Skeletal muscle tissue (tissue), 4 donors: ENCODE measurements at regions not wholly inside any gene's neighbourhood (a gene's known extent, or its start where the extent isn't known, plus 50 kb on each side); places are given as distances from the start of the nearest gene placed in this dataset. TPM values are rescaled to one million over a fixed set of nuclear protein-coding genes. Genes with fewer than 3 reads are reported as not detected.

Experiments used
- H3K27ac ChIP-seq: one replicate; pipeline ENCODE4 v1.7.0; 2013; ENCODE audit warnings: mild to moderate bottlenecking, low read depth, low read length, inconsistent platforms
- H3K27me3 ChIP-seq, 3 donors: one replicate each; pipeline ENCODE4 v1.7.0; 2013; ENCODE audit warnings: low read length in 3 of 3; ENCODE audit not compliant: control insufficient read depth in 3 of 3, insufficient read depth in 3 of 3
- H3K36me3 ChIP-seq, 3 donors: one replicate each; pipeline ENCODE4 v1.7.0; 2013; ENCODE audit warnings: low read length in 3 of 3; ENCODE audit not compliant: control insufficient read depth in 3 of 3, insufficient read depth in 3 of 3
- H3K4me1 ChIP-seq, 3 donors: one replicate each; pipeline ENCODE4 v1.7.0; 2013; ENCODE audit warnings: low read length in 3 of 3, mild to moderate bottlenecking in 3 of 3; ENCODE audit not compliant: control insufficient read depth in 3 of 3, insufficient read depth in 3 of 3
- H3K4me3 ChIP-seq, 3 donors: one replicate each; pipeline ENCODE4 v1.7.0; 2013; ENCODE audit warnings: low read length in 3 of 3
- H3K9ac ChIP-seq, 3 donors: one replicate each; pipeline ENCODE4 v1.7.0; 2013; ENCODE audit warnings: low read length in 3 of 3, mild to moderate bottlenecking in 3 of 3, moderate library complexity in 2 of 3, low read depth in 1 of 3
- H3K9me3 ChIP-seq, 3 donors: one replicate each; pipeline ENCODE4 v1.7.0; 2013; ENCODE audit warnings: low read length in 3 of 3; ENCODE audit not compliant: control insufficient read depth in 3 of 3
- small RNA-seq: library from RNA; depleted of rRNA; stranded (forward); fragments of <200 nt; gene quantifications from one replicate; pipeline ENCODE3, GENCODE V24; 2014
- donor health status: Osteomylitis.

- Histone ChIP-seq H3K36me3 (no peaks in the 10 kb centered on the region), H3K27ac (no peak overlapping the region), H3K4me3 (no peak overlapping the region), H3K4me1 (no peaks in the 10 kb centered on the region), H3K27me3 (no peaks in the 10 kb centered on the region), H3K9ac (no peak overlapping the region), H3K9me3 (no peaks in the 10 kb centered on the region)
Observed at GRCh38 chr12:59004456-59004855, 84.2 kb upstream of the LRIG3 start.

GRCh38 chr12:58995666-58996363 is 75.5 kb upstream of the LRIG3 start:
- Histone ChIP-seq H3K27ac (no peak overlapping the region), H3K4me1 (no peaks in the 10 kb centered on the region), H3K36me3 (no peaks in the 10 kb centered on the region), H3K9me3 (no peaks in the 10 kb centered on the region), H3K4me3 (no peak overlapping the region), H3K27me3 (no peaks in the 10 kb centered on the region), H3K9ac (no peak overlapping the region)

GRCh38 chr12:58988643-58989344 is 68.5 kb upstream of the LRIG3 start:
- Histone ChIP-seq H3K9ac (no peak overlapping the region), H3K36me3 (no peaks in the 10 kb centered on the region), H3K27me3 (no peaks in the 10 kb centered on the region), H3K4me3 (no peak overlapping the region), H3K9me3 (peaks cover 0 to 2% (median 0%) of the 10 kb centered on the region in 3 donors), H3K4me1 (no peaks in the 10 kb centered on the region), H3K27ac (no peak overlapping the region)

DNA sequence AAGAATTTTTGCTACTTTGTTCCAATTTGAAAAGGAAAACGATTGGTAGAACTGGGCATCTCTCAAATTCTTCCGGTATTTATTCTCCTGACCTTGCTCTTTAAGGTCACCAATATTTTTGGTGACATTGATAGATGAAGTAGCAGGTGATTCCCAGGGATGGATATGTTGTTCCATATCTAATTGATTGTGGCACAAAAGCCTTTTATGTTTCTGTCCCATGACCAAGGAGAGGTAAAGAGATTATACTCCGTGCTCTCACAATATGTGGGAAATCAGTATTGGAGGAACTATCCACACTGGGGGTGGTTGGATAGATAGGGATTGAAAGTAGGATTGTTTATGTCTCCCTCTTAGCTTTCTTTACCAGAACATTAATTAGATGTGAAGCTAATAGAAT is 61.7 kb upstream of the LRIG3 start:
- H3K27me3 ChIP-seq: no peaks in the 10 kb centered on the region
- H3K36me3 ChIP-seq: no peaks in the 10 kb centered on the region
- no peak overlapping the region for H3K27ac ChIP-seq
- no peak overlapping the region for H3K4me3 ChIP-seq
- no peaks in the 10 kb centered on the region for H3K4me1 ChIP-seq
- H3K9me3 ChIP-seq: no peaks in the 10 kb centered on the region
- no peak overlapping the region for H3K9ac ChIP-seq

- Histone ChIP-seq H3K4me3 (no peak overlapping the region), H3K27me3 (no peaks in the 10 kb centered on the region), H3K27ac (no peak overlapping the region), H3K4me1 (no peaks in the 10 kb centered on the region), H3K36me3 (no peaks in the 10 kb centered on the region), H3K9me3 (no peaks in the 10 kb centered on the region), H3K9ac (no peak overlapping the region)
Observed at GRCh38 chr12:58980768-58981167, 60.5 kb upstream of the LRIG3 start.

DNA sequence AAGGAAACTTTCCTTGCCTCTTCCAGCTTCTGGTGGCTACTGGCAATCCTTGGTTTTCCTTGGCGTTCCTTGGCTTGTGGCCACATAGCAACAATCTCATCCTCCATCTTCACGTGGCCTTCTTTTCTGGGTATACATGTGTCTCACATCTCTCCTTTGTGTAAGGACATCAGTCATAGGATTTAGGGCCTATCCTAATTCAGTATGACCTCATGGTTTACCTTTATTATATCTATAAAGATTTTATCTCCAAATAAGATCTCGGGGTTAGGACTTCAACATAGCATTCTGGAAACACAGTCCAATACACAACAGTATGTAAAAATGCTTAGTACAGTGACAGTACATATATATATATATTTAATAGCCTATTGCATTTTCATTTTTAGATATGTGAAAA is 58.4 kb upstream of the LRIG3 start:
- H3K4me1 ChIP-seq: no peaks in the 10 kb centered on the region
- H3K36me3 ChIP-seq: no peaks in the 10 kb centered on the region
- H3K27me3 ChIP-seq: no peaks in the 10 kb centered on the region
- H3K9ac ChIP-seq: no peak overlapping the region
- H3K4me3 ChIP-seq: no peak overlapping the region
- H3K27ac ChIP-seq: no peak overlapping the region
- no peaks in the 10 kb centered on the region for H3K9me3 ChIP-seq

GRCh38 chr12:58977476-58977875 is 57.2 kb upstream of the LRIG3 start:
- Histone ChIP-seq H3K4me3 (no peak overlapping the region), H3K4me1 (no peaks in the 10 kb centered on the region), H3K9me3 (no peaks in the 10 kb centered on the region), H3K27me3 (no peaks in the 10 kb centered on the region), H3K36me3 (no peaks in the 10 kb centered on the region), H3K27ac (no peak overlapping the region), H3K9ac (no peak overlapping the region)

GRCh38 chr12:58976146-58976545 is 55.8 kb upstream of the LRIG3 start:
- Histone ChIP-seq H3K4me1 (no peaks in the 10 kb centered on the region), H3K4me3 (no peak overlapping the region), H3K9me3 (no peaks in the 10 kb centered on the region), H3K36me3 (no peaks in the 10 kb centered on the region), H3K9ac (no peak overlapping the region), H3K27me3 (no peaks in the 10 kb centered on the region), H3K27ac (no peak overlapping the region)

Small RNA genes in the stretch of these regions (small RNA-seq; reads per million reads assigned to genes)
- not detected for gene RNU6-279P
- not detected for gene RNU6-871P
